Upper lobe of left lung (tissue), 6 donors: ENCODE measurements at regions not wholly inside any gene's neighbourhood (a gene's known extent, or its start where the extent isn't known, plus 50 kb on each side); places are given as distances from the start of the nearest gene placed in this dataset.
A peak's percentile ranks its signal among the peaks of the same experiment; 100 is the strongest.
"Not testable (repeated sequence)": the region's sequence is repeated elsewhere in the genome, so short reads cannot be mapped to it uniquely, and the experiment has no call there.

ENCODE experiments used
- ATAC-seq, 2 donors: fragments of 200-7000 bp; cut with Tn5 transposase; one replicate each; pipeline ENCODE4 v1.9.1; 2022; ENCODE audit warnings: mild to moderate bottlenecking in 2 of 2, moderate library complexity in 2 of 2; ENCODE audit not compliant: low FRiP score in 2 of 2
- DNase-seq, 2 donors: peaks; one replicate each; pipeline ENCODE4 v3.0.0-alpha.2; 2019 to 2020
- H3K27ac ChIP-seq, 4 donors: fragments of 200-600 bp; sonication (generic); one replicate each; pipeline ENCODE4 v1.5.1; 2016 to 2019
- H3K27me3 ChIP-seq, 4 donors: fragments of 200-600 bp; sonication (generic); one replicate each; pipeline ENCODE4 v1.5.1; 2017 to 2019
- H3K36me3 ChIP-seq, 4 donors: fragments of 200-600 bp; sonication (generic); one replicate each; pipeline ENCODE4 v1.5.1; 2016 to 2019
- H3K4me1 ChIP-seq, 4 donors: fragments of 200-600 bp; sonication (generic); one replicate each; pipeline ENCODE4 v1.5.1; 2018 to 2019
- H3K4me3 ChIP-seq, 4 donors: fragments of 200-600 bp; sonication (generic); one replicate each; pipeline ENCODE4 v1.5.1; 2017 to 2019; ENCODE audit warnings: mild to moderate bottlenecking in 2 of 4, moderate library complexity in 1 of 4
- H3K9me3 ChIP-seq, 4 donors: fragments of 200-600 bp; sonication (generic); one replicate each; pipeline ENCODE4 v1.5.1; 2018 to 2019
- EP300 ChIP-seq, 4 donors: sonication (generic); formaldehyde crosslinking; IDR thresholded peaks; one replicate each; pipeline ENCODE4 v1.5.1; 2017; ENCODE audit warnings: antibody characterized with exemption in 4 of 4, control low read depth in 2 of 4
- POLR2A ChIP-seq, 4 donors: fragments of 450-650 bp; IDR thresholded peaks; one replicate each; pipeline ENCODE4 v1.5.1; 2016 to 2017; ENCODE audit warnings: antibody characterized with exemption in 4 of 4, mild to moderate bottlenecking in 2 of 4
- POLR2AphosphoS5 ChIP-seq, 2 donors: sonication (generic); formaldehyde crosslinking; IDR thresholded peaks; one replicate each; pipeline ENCODE4 v1.5.1; 2017; ENCODE audit warnings: antibody characterized with exemption in 2 of 2
- WGBS, 2 donors: methylation state at CpG; one replicate each; pipeline ENCODE4 v1.1.5; 2017 to 2018; 5-methylcytosine and 5-hydroxymethylcytosine counted together
- TF ChIP-seq, protein P1 (sequence below), 6 experiments: fragments of 450-650 bp in 4 of 6; fragments of 200-600 bp in 2 of 6; sonication (generic) in 2 of 6; IDR thresholded peaks; one replicate each; pipeline ENCODE4 v1.5.1; 2016 to 2019; ENCODE audit warnings: antibody characterized with exemption in 6 of 6
- donor health status: DM: no; HTN: no; CAD: no; lungs with moderate emphysema.
- donor health status: DM: no; HTN: yes; CAD: no; lungs with severe emphysema.

DNA sequence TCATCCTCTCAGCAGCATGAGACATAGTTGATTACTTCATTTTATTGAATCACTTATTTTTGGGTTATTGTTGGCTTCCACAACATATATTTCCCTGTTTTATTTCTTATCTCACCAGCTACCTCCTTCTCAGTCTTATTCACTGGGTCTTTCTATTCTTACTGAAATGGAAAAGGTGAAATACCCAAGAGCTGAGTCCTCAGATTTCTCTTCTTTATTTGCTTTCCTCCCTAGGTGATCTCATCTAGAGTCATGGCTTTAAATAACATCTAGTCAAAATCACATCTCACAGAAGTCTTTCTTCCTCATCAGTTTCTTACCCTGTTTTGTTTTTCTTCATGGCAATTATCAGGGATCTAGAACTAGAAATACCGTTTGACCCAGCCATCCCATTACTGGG lies 105.0 kb upstream of the RBBP8 start:
- Histone ChIP-seq H3K9me3 (no peaks in the 10 kb centered on the region), H3K36me3 (no peaks in the 10 kb centered on the region), H3K27me3 (no peaks in the 10 kb centered on the region), H3K4me3 (no peak overlapping the region), H3K27ac (no peak overlapping the region), H3K4me1 (no peaks in the 10 kb centered on the region)
- no peak for ATAC-seq
- no peak for DNase-seq
- WGBS, 2 donors = 76 to 79% methylated on average over 1 of the region's 1 CpG
- no peak for TF ChIP-seq POLR2AphosphoS5 (IDR thresholded peaks at IDR 0.05)
- TF ChIP-seq, protein P1, sequence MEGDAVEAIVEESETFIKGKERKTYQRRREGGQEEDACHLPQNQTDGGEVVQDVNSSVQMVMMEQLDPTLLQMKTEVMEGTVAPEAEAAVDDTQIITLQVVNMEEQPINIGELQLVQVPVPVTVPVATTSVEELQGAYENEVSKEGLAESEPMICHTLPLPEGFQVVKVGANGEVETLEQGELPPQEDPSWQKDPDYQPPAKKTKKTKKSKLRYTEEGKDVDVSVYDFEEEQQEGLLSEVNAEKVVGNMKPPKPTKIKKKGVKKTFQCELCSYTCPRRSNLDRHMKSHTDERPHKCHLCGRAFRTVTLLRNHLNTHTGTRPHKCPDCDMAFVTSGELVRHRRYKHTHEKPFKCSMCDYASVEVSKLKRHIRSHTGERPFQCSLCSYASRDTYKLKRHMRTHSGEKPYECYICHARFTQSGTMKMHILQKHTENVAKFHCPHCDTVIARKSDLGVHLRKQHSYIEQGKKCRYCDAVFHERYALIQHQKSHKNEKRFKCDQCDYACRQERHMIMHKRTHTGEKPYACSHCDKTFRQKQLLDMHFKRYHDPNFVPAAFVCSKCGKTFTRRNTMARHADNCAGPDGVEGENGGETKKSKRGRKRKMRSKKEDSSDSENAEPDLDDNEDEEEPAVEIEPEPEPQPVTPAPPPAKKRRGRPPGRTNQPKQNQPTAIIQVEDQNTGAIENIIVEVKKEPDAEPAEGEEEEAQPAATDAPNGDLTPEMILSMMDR (IDR thresholded peaks at IDR 0.05) = no peak
- no peak for TF ChIP-seq POLR2A (IDR thresholded peaks at IDR 0.05)

DNA sequence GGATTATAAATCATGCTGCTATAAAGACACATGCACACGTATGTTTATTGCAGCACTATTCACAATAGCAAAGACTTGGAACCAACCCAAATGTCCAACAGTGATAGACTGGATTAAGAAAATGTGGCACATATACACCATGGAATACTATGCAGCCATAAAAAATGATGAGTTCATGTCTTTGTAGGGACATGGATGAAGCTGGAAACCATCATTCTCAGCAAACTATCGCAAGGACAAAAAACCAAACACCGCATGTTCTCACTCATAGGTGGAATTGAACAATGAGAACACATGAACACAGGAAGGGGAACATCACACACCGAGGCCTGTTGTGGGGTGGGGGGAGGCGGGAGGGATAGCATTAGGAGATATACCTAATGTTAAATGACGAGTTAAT lies 104.5 kb upstream of the RBBP8 start:
- not testable (repeated sequence) for H3K4me3 ChIP-seq, H3K36me3 ChIP-seq, H3K9me3 ChIP-seq, H3K27me3 ChIP-seq, DNase-seq, H3K4me1 ChIP-seq, ATAC-seq, H3K27ac ChIP-seq
- 89 to 92% methylated on average over 6 of the region's 6 CpGs for WGBS, 2 donors

DNA sequence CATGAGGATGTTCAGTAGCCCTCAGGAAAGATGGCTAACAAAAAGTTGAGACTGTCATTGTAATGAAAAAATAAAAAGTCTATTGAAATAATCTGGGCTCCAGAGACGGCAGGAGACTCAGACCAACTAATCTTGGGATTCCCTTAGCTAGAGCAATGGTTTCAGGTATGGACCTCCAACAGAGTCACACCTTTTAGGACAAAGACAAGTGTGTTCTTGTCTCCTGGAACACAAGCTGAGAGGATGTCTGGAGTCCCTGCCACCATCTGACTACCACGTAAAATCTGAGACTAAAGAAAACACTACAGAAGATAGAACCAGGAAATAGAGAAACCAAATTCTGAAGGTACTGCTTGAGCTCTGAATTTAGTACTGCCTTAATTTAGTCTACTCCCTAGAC lies 103.3 kb upstream of the RBBP8 start:
- no peak for ATAC-seq

DNA sequence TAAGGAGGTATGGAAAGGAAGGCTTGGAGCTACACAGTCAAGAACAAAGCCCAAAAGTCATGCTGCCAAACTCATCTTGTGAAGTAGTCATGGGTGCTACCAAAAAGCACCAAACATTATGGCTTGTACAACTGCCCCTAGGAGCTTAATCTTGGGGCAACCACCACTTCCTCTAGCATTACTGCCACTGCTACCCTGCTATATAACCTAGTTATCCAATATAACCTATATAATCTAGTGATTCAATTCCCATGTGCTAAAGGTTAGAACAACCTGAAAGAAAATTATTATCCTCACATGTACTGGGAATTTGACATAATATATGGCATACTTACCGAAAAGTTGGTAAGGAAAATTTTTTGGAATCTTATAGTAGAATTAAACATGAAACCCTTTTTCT lies 102.6 kb upstream of the RBBP8 start:
- 93 to 100% methylated on average over 1 of the region's 1 CpG for WGBS, 2 donors
- Histone ChIP-seq H3K4me3 (no peak overlapping the region), H3K9me3 (no peaks in the 10 kb centered on the region), H3K36me3 (no peaks in the 10 kb centered on the region), H3K27ac (no peak overlapping the region), H3K27me3 (no peaks in the 10 kb centered on the region), H3K4me1 (no peaks in the 10 kb centered on the region)
- DNase-seq (no peak), ATAC-seq (no peak)
- TF ChIP-seq, protein P1 (IDR thresholded peaks at IDR 0.05) = no peak
- no peak for TF ChIP-seq POLR2AphosphoS5 (IDR thresholded peaks at IDR 0.05)
- TF ChIP-seq POLR2A (IDR thresholded peaks at IDR 0.05) = no peak
- no peak for TF ChIP-seq EP300 (IDR thresholded peaks at IDR 0.05)

More for the DNA sequence above, 103.3 kb upstream of the RBBP8 start:
- WGBS, 2 donors = 70 to 77% methylated on average over 2 of the region's 2 CpGs
- Histone ChIP-seq H3K27me3 (no peaks in the 10 kb centered on the region), H3K4me1 (no peaks in the 10 kb centered on the region), H3K27ac (no peak overlapping the region), H3K36me3 (no peaks in the 10 kb centered on the region), H3K4me3 (no peak overlapping the region), H3K9me3 (no peaks in the 10 kb centered on the region)
- TF ChIP-seq POLR2A (IDR thresholded peaks at IDR 0.05) (no peak), POLR2AphosphoS5 (IDR thresholded peaks at IDR 0.05) (no peak), EP300 (IDR thresholded peaks at IDR 0.05) (no peak)
- TF ChIP-seq, protein P1 (IDR thresholded peaks at IDR 0.05) = no peak
- no peak for DNase-seq

DNA sequence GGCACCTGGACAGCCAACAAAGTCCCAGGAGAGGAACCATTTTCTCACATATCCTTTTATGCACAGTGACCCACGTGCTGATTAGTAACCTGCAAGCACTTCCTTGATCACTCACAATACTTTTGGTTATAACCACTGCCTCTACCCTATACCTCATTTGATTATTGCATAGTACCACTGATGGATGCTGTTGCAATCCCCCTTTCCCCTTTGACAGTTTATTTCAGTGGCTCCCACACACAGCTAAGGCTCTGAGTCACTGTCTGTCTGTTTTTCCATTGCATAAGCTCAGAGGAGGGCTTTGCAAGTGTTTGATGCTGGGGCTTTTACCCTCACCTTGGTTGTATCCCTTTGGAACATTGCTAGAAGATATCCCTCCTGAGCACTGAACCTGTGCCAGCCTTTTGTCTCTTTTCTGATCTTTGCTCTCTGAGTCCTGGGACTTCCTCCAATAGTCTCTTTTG lies 101.7 kb upstream of the RBBP8 start:
- no peak for DNase-seq
- H3K27ac ChIP-seq = no peak overlapping the region

More for the DNA sequence above, 101.7 kb upstream of the RBBP8 start:
- Histone ChIP-seq H3K27me3 (no peaks in the 10 kb centered on the region), H3K9me3 (no peaks in the 10 kb centered on the region), H3K4me3 (no peak overlapping the region), H3K4me1 (no peaks in the 10 kb centered on the region), H3K36me3 (no peaks in the 10 kb centered on the region)
- TF ChIP-seq, protein P1 (IDR thresholded peaks at IDR 0.05) = no peak
- TF ChIP-seq POLR2AphosphoS5 (IDR thresholded peaks at IDR 0.05) (no peak), EP300 (IDR thresholded peaks at IDR 0.05) (no peak), POLR2A (IDR thresholded peaks at IDR 0.05) (no peak)
- 13 to 75% methylated on average over 1 of the region's 1 CpG for WGBS, 2 donors
- peak in 1 of 2 donors; percentile 10 for ATAC-seq
